ENCODE measurements at regions not wholly inside any gene's neighbourhood (a gene's known extent, or its start where the extent isn't known, plus 50 kb on each side); places are given as distances from the start of the nearest gene placed in this dataset.

GRCh38 chr2:9685637-9686036, 54.8 kb upstream of the YWHAQ start:
- TF ChIP-seq YY1 (IDR thresholded peaks at IDR 0.05; ENCODE audit: insufficient read depth, insufficient read length) (no peak), ZNF274 (IDR thresholded peaks at IDR 0.05; ENCODE audit: low read depth, low read length) (no peak), SUZ12 (IDR thresholded peaks at IDR 0.05; ENCODE audit: extremely low read depth, insufficient read depth, insufficient read length) (no peak)

All from NT2/D1 (cell line).